ENCODE measurements at regions not wholly inside any gene's neighbourhood (a gene's known extent, or its start where the extent isn't known, plus 50 kb on each side); places are given as distances from the start of the nearest gene placed in this dataset.

DNA sequence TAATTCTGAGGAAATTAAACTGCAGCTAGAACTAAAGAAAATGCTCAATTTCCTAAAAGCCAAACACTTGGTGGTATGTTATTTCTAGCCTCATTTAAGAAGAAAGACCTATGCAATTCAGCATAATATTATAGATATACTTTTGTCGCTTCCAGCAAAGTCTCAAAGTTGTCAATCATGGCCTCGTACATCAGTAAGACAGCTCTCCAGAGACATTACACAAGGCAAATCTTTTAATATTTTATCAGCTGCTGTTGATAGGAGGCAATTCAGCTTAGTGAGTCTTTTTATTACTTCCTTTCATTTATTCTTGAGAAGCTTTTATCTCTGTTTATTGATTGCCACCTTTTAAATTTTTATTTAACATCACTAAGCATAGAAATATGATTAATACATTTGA, 294.3 kb downstream of the FSIP2 start:
- TF ChIP-seq, protein P1, sequence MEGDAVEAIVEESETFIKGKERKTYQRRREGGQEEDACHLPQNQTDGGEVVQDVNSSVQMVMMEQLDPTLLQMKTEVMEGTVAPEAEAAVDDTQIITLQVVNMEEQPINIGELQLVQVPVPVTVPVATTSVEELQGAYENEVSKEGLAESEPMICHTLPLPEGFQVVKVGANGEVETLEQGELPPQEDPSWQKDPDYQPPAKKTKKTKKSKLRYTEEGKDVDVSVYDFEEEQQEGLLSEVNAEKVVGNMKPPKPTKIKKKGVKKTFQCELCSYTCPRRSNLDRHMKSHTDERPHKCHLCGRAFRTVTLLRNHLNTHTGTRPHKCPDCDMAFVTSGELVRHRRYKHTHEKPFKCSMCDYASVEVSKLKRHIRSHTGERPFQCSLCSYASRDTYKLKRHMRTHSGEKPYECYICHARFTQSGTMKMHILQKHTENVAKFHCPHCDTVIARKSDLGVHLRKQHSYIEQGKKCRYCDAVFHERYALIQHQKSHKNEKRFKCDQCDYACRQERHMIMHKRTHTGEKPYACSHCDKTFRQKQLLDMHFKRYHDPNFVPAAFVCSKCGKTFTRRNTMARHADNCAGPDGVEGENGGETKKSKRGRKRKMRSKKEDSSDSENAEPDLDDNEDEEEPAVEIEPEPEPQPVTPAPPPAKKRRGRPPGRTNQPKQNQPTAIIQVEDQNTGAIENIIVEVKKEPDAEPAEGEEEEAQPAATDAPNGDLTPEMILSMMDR (IDR thresholded peaks at IDR 0.05), result no peak
- no peak for TF ChIP-seq POLR2A (IDR thresholded peaks at IDR 0.05)
